ENCODE measurements at regions not wholly inside any gene's neighbourhood (a gene's known extent, or its start where the extent isn't known, plus 50 kb on each side); places are given as distances from the start of the nearest gene placed in this dataset.

GRCh38 chr2:183630964-183631363 is 506.7 kb downstream of the NUP35 start:
- TF ChIP-seq, protein P1, sequence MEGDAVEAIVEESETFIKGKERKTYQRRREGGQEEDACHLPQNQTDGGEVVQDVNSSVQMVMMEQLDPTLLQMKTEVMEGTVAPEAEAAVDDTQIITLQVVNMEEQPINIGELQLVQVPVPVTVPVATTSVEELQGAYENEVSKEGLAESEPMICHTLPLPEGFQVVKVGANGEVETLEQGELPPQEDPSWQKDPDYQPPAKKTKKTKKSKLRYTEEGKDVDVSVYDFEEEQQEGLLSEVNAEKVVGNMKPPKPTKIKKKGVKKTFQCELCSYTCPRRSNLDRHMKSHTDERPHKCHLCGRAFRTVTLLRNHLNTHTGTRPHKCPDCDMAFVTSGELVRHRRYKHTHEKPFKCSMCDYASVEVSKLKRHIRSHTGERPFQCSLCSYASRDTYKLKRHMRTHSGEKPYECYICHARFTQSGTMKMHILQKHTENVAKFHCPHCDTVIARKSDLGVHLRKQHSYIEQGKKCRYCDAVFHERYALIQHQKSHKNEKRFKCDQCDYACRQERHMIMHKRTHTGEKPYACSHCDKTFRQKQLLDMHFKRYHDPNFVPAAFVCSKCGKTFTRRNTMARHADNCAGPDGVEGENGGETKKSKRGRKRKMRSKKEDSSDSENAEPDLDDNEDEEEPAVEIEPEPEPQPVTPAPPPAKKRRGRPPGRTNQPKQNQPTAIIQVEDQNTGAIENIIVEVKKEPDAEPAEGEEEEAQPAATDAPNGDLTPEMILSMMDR (conservative IDR thresholded peaks at IDR 0.05) = no peak
- Mint-ChIP-seq H3K27ac (ENCODE audit: unreplicated experiment) (no peak overlapping the region), H3K9me3 (no peaks in the 10 kb centered on the region), H3K36me3 (ENCODE audit: low read depth) (no peaks in the 10 kb centered on the region), H3K4me1 (peaks cover 4% of the 10 kb centered on the region), H3K27me3 (ENCODE audit: low read depth) (no peaks in the 10 kb centered on the region), H3K4me3 (no peak overlapping the region)
- DNase-seq (ENCODE audit: low read depth, low spot score) = no peak

DNA sequence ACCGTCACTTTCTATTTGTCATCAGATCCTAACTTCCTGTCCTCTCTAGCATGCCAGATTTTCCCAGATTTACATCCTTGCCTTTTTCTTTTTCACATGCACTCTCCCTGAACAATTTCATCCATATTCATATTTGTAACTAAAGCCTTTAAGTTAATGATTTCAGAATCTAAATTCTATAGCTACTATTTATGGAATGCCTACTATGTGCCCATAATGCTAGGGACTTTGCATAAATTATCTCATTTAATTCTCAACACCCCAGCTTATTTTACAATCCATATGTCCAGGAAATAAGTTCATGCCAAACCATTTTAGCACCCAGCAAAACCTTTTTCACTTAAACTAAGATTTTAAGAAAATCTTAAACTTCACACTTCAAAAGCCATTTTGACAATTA is 531.9 kb downstream of the NUP35 start:
- no peak for DNase-seq (ENCODE audit: low read depth, low spot score)
- TF ChIP-seq, protein P1 (conservative IDR thresholded peaks at IDR 0.05) = no peak
- Mint-ChIP-seq H3K27ac (ENCODE audit: unreplicated experiment) (no peak overlapping the region), H3K4me3 (no peak overlapping the region), H3K27me3 (ENCODE audit: low read depth) (no peaks in the 10 kb centered on the region), H3K36me3 (ENCODE audit: low read depth) (peaks cover 2% of the 10 kb centered on the region), H3K4me1 (no peaks in the 10 kb centered on the region), H3K9me3 (peaks cover 7% of the 10 kb centered on the region)

- no peaks in the 10 kb centered on the region for H3K9me3 Mint-ChIP-seq
- no peak overlapping the region for H3K4me3 Mint-ChIP-seq
- TF ChIP-seq, protein P1 (conservative IDR thresholded peaks at IDR 0.05) = no peak
- no peaks in the 10 kb centered on the region for H3K27me3 Mint-ChIP-seq (ENCODE audit: low read depth)
- no peaks in the 10 kb centered on the region for H3K36me3 Mint-ChIP-seq (ENCODE audit: low read depth)
- no peak for DNase-seq (ENCODE audit: low read depth, low spot score)
- H3K27ac Mint-ChIP-seq (ENCODE audit: unreplicated experiment) = no peak overlapping the region
- peaks cover 14% of the 10 kb centered on the region for H3K4me1 Mint-ChIP-seq
These were observed 541.2 kb downstream of the NUP35 start for GRCh38 chr2:183665425-183665824.

DNA sequence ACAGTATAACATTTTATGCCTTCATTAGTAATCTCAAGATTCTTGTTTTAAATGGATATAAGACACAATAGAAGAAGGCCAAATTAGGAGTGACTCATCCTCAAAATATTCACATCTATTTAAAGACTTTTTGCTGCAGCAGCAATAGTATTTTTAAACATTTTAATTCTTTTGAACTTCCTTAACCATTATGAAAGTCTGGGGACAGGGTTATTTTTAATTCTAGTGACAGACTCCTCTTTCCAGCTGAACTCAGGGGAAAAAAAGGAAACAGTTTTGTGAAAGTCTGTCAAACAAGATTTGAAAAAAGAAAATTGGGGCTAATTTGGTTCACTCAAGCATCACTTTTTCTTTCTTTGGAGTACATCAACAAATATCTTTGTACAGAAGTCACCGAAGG is 541.8 kb downstream of the NUP35 start:
- Mint-ChIP-seq H3K4me3 (no peak overlapping the region), H3K4me1 (peaks cover 14% of the 10 kb centered on the region), H3K27me3 (ENCODE audit: low read depth) (no peaks in the 10 kb centered on the region), H3K36me3 (ENCODE audit: low read depth) (no peaks in the 10 kb centered on the region), H3K27ac (ENCODE audit: unreplicated experiment) (no peak overlapping the region), H3K9me3 (no peaks in the 10 kb centered on the region)
- TF ChIP-seq, protein P1 (conservative IDR thresholded peaks at IDR 0.05) = no peak
- DNase-seq (ENCODE audit: low read depth, low spot score) = no peak

- no peak overlapping the region for H3K27ac Mint-ChIP-seq (ENCODE audit: unreplicated experiment)
- no peaks in the 10 kb centered on the region for H3K36me3 Mint-ChIP-seq (ENCODE audit: low read depth)
- no peaks in the 10 kb centered on the region for H3K27me3 Mint-ChIP-seq (ENCODE audit: low read depth)
- H3K4me3 Mint-ChIP-seq = no peak overlapping the region
- DNase-seq (ENCODE audit: low read depth, low spot score) = no peak
- no peaks in the 10 kb centered on the region for H3K9me3 Mint-ChIP-seq
- TF ChIP-seq, protein P1 (conservative IDR thresholded peaks at IDR 0.05) = no peak
- peaks cover 1% of the 10 kb centered on the region for H3K4me1 Mint-ChIP-seq
These were observed 547.0 kb downstream of the NUP35 start for GRCh38 chr2:183671233-183671632.

DNA sequence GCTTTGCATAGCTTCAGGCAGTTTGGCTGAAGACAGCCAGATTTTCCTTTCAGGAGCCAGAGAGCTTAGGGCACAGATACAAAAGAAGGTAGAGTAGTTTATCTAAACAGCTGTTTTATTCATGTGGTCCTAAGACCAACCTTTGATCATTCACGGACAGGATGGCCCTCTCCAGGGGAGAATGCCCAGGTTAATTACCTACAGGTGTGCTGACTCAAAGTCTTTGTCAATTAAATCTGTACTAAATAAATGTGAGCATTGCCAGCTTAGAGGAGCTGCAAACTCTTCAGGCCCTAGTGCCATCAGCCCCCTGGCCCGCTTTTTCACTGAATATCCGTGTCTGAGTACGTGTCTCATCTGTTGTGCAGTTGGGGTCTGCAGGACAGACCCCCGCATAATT is 554.7 kb downstream of the NUP35 start:
- no peak for DNase-seq (ENCODE audit: low read depth, low spot score)
- Mint-ChIP-seq H3K4me3 (no peak overlapping the region), H3K9me3 (no peaks in the 10 kb centered on the region), H3K27ac (ENCODE audit: unreplicated experiment) (no peak overlapping the region), H3K4me1 (no peaks in the 10 kb centered on the region), H3K27me3 (ENCODE audit: low read depth) (no peaks in the 10 kb centered on the region), H3K36me3 (ENCODE audit: low read depth) (no peaks in the 10 kb centered on the region)
- TF ChIP-seq, protein P1 (conservative IDR thresholded peaks at IDR 0.05) = no peak

Measured in neural crest cell (in vitro differentiated cells).